ENCODE measurements at regions not wholly inside any gene's neighbourhood (a gene's known extent, or its start where the extent isn't known, plus 50 kb on each side); places are given as distances from the start of the nearest gene placed in this dataset.

- H3K9me2 ChIP-seq (ENCODE audit: insufficient read depth), result no peaks in the 10 kb centered on the region
- ChIA-PET CTCF (no interaction called here), POLR2A (no interaction called here), RAD21 (ENCODE audit: low non-redundant PET in 1 of 2, low total read pairs in 2 of 2, uncharacterized antibody in 2 of 2, unreplicated experiment in 2 of 2) (no interaction called here)
- no peak overlapping the region for H3K27ac ChIP-seq (ENCODE audit: low read depth, low read length)
- no peaks in the 10 kb centered on the region for H4K20me1 ChIP-seq (ENCODE audit: insufficient read depth)
- BruUV-seq (replicated peaks), result no TSS peak
- H2AFZ ChIP-seq (ENCODE audit: low read depth, low read length, poor library complexity, severe bottlenecking), result no peak overlapping the region
- no peaks in the 10 kb centered on the region for H3K4me1 ChIP-seq (ENCODE audit: control insufficient read depth in 1 of 2, insufficient read depth in 2 of 2, low read length in 2 of 2)
- no peak for TF ChIP-seq EGR1 (IDR thresholded peaks at IDR 0.05; ENCODE audit: low read depth)
- no peak for TF ChIP-seq FOSL1 (IDR thresholded peaks at IDR 0.05; ENCODE audit: low read depth)
- TF ChIP-seq TCF7L2 (IDR thresholded peaks at IDR 0.05; ENCODE audit: borderline replicate concordance, extremely low read depth, insufficient read depth, insufficient read length), result no peak
- no peak for TF ChIP-seq SP1 (IDR thresholded peaks at IDR 0.05; ENCODE audit: low read depth)
- no peak for TF ChIP-seq EZH2phosphoT487 (IDR thresholded peaks at IDR 0.05; ENCODE audit: borderline replicate concordance)
- TF ChIP-seq ZBTB33 (IDR thresholded peaks at IDR 0.05; ENCODE audit: extremely low read depth, insufficient replicate concordance, low read length), result no peak
- TF ChIP-seq, protein P1, sequence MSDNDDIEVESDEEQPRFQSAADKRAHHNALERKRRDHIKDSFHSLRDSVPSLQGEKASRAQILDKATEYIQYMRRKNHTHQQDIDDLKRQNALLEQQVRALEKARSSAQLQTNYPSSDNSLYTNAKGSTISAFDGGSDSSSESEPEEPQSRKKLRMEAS (IDR thresholded peaks at IDR 0.05), result no peak
- TF ChIP-seq CBX3 (IDR thresholded peaks at IDR 0.05; ENCODE audit: low read depth), result no peak
- no peak for TF ChIP-seq ZNF274 (IDR thresholded peaks at IDR 0.05; ENCODE audit: low read depth, low read length)
- TF ChIP-seq EZH2 (IDR thresholded peaks at IDR 0.05), result no peak
- DNase-seq (ENCODE audit: low read depth, low spot score) (no peak), ATAC-seq (no peak)
- no peak overlapping the region for H3K4me3 ChIP-seq (replicated peaks in 1 of 2; ENCODE audit: low read depth in 1 of 2, low read length in 2 of 2)
- no peaks in the 10 kb centered on the region for H3K27me3 ChIP-seq (ENCODE audit: insufficient read depth, low read length)
- intact Hi-C loops (cut with micrococcal nuclease), result no loop called here
- no peaks in the 10 kb centered on the region for H3K9me3 ChIP-seq (ENCODE audit: control insufficient read depth in 1 of 2, insufficient read depth in 1 of 2, low read depth in 1 of 2, low read length in 2 of 2)
- no peak overlapping the region for H3K9ac ChIP-seq (ENCODE audit: low read length)
- no peaks in the 10 kb centered on the region for H3K79me2 ChIP-seq (ENCODE audit: insufficient read depth, low read length)
- no peaks in the 10 kb centered on the region for H3K36me3 ChIP-seq (ENCODE audit: control insufficient read depth in 1 of 2, insufficient read depth in 2 of 2, low read length in 2 of 2)
- no peak overlapping the region for H3K4me2 ChIP-seq (ENCODE audit: low read length)
Observed at GRCh38 chr2:195407783-195408182, 249.2 kb upstream of the SLC39A10 start.

All from HCT116 (cell line).